GM23248 (cell line): ENCODE measurements at regions not wholly inside any gene's neighbourhood (a gene's known extent, or its start where the extent isn't known, plus 50 kb on each side); places are given as distances from the start of the nearest gene placed in this dataset.

Source experiments
- EZH2 ChIP-seq: fragments of 200-600 bp; sonication (generic); IDR thresholded peaks from 2 replicates; pipeline ENCODE4 v1.6.1; 2018; ENCODE audit warnings: antibody characterized with exemption, mild to moderate bottlenecking; ENCODE audit not compliant: insufficient read depth, poor library complexity, severe bottlenecking
- EZH2phosphoT487 ChIP-seq: fragments of 200-600 bp; sonication (generic); IDR thresholded peaks from 2 replicates; pipeline ENCODE4 v1.6.1; 2018; ENCODE audit warnings: antibody characterized with exemption, moderate library complexity, mild to moderate bottlenecking, low read depth; ENCODE audit not compliant: insufficient read depth

DNA sequence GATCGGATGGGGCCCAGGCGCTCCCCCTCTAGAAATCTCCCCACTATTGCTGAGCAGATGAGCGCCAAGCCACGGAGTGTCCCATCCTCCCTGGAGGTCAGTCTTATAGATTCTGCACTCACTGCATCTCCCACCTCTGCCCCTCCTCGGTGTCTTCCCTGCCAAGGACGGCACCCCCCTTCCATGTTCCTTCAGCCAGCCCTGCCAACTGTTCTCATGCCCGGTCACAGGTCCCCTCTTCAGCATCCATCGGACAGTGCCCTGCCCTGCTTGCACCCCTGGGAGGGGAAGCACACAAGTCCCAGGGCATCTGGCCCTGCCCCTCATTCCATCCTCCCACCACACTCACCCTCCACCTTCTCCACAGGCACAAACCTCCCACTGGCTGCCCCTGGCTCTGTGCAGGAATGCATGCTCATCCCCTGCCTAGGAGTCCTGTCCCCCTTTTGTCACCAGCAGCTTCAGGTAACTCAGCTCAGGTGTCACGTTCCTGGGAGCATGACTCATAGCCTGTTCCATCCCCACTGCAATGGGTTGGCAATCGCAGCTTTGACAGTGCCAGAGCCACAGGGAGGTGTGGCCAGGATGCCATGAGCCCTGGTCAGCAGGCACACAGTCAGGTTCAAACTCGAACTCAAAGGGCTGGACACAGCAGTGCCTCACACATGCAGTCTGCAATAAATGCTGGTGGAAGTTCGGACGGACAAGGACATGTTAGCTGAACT, 234.7 kb upstream of the TCERG1L start:
- TF ChIP-seq EZH2 (no peak), EZH2phosphoT487 (no peak)
